ENCODE measurements at regions not wholly inside any gene's neighbourhood (a gene's known extent, or its start where the extent isn't known, plus 50 kb on each side); places are given as distances from the start of the nearest gene placed in this dataset.

GRCh38 chr2:60371681-60372080, 181.8 kb downstream of the BCL11A start (continued):
- TF ChIP-seq POU6F1 (CRISPR knock-in tag; IDR thresholded peaks at IDR 0.05; ENCODE audit: borderline replicate concordance, low read depth) (no peak), ZNF8 (CRISPR knock-in tag; IDR thresholded peaks at IDR 0.05) (no peak), TCF4 (CRISPR knock-in tag; IDR thresholded peaks at IDR 0.05; ENCODE audit: borderline replicate concordance) (no peak), OSR1 (CRISPR knock-in tag; IDR thresholded peaks at IDR 0.05) (no peak), ZNF70 (CRISPR knock-in tag; IDR thresholded peaks at IDR 0.05) (no peak), ZNF565 (CRISPR knock-in tag; conservative IDR thresholded peaks at IDR 0.05; ENCODE audit: low read depth) (no peak), PPARA (CRISPR knock-in tag; IDR thresholded peaks at IDR 0.05; ENCODE audit: borderline replicate concordance) (no peak), ESRRG (CRISPR knock-in tag; IDR thresholded peaks at IDR 0.05) (no peak), ZC3H10 (CRISPR knock-in tag; IDR thresholded peaks at IDR 0.05) (no peak), ZFP3 (CRISPR knock-in tag; IDR thresholded peaks at IDR 0.05) (no peak)

- no peak for ATAC-seq
- TF ChIP-seq POU6F1 (CRISPR knock-in tag; IDR thresholded peaks at IDR 0.05; ENCODE audit: borderline replicate concordance, low read depth), result no peak
- no peak for TF ChIP-seq PPARA (CRISPR knock-in tag; IDR thresholded peaks at IDR 0.05; ENCODE audit: borderline replicate concordance)
- no peak for TF ChIP-seq TSHZ2 (CRISPR knock-in tag; IDR thresholded peaks at IDR 0.05)
- TF ChIP-seq ISL1 (CRISPR knock-in tag; IDR thresholded peaks at IDR 0.05), result no peak
- no peak for TF ChIP-seq GLIS3 (CRISPR knock-in tag; IDR thresholded peaks at IDR 0.05)
- no peak for TF ChIP-seq OSR1 (CRISPR knock-in tag; IDR thresholded peaks at IDR 0.05)
- TF ChIP-seq CREB5 (CRISPR knock-in tag; IDR thresholded peaks at IDR 0.05; ENCODE audit: low read depth), result no peak
- no peak for TF ChIP-seq ZFP30 (CRISPR knock-in tag; IDR thresholded peaks at IDR 0.05)
- no peak for TF ChIP-seq ESRRG (CRISPR knock-in tag; IDR thresholded peaks at IDR 0.05)
- TF ChIP-seq CSDC2 (CRISPR knock-in tag; IDR thresholded peaks at IDR 0.05), result no peak
- TF ChIP-seq CSRNP3 (CRISPR knock-in tag; IDR thresholded peaks at IDR 0.05), result no peak
- no peak for TF ChIP-seq RARB (CRISPR knock-in tag; IDR thresholded peaks at IDR 0.05)
- no peak for TF ChIP-seq TOX (CRISPR knock-in tag; IDR thresholded peaks at IDR 0.05; ENCODE audit: borderline replicate concordance)
- no peak for TF ChIP-seq ZNF70 (CRISPR knock-in tag; IDR thresholded peaks at IDR 0.05)
- no peak for TF ChIP-seq ZNF565 (CRISPR knock-in tag; conservative IDR thresholded peaks at IDR 0.05; ENCODE audit: low read depth)
Measured at GRCh38 chr2:60371219-60371618, 182.2 kb downstream of the BCL11A start.

GRCh38 chr2:60370814-60371213, 182.6 kb downstream of the BCL11A start:
- TF ChIP-seq BACH2 (CRISPR knock-in tag; IDR thresholded peaks at IDR 0.05; ENCODE audit: borderline replicate concordance), result no peak
- no peak for TF ChIP-seq OSR1 (CRISPR knock-in tag; IDR thresholded peaks at IDR 0.05)
- TF ChIP-seq ISL1 (CRISPR knock-in tag; IDR thresholded peaks at IDR 0.05), result no peak
- TF ChIP-seq GLIS3 (CRISPR knock-in tag; IDR thresholded peaks at IDR 0.05), result no peak
- TF ChIP-seq PPARA (CRISPR knock-in tag; IDR thresholded peaks at IDR 0.05; ENCODE audit: borderline replicate concordance), result no peak
- no peak for ATAC-seq

GRCh38 chr2:60368456-60368855, 185.0 kb downstream of the BCL11A start:
- ATAC-seq, result no peak
- TF ChIP-seq RARB (CRISPR knock-in tag; IDR thresholded peaks at IDR 0.05), result no peak
- no peak for TF ChIP-seq ZNF70 (CRISPR knock-in tag; IDR thresholded peaks at IDR 0.05)
